H9 (cell line): ENCODE measurements at regions not wholly inside any gene's neighbourhood (a gene's known extent, or its start where the extent isn't known, plus 50 kb on each side); places are given as distances from the start of the nearest gene placed in this dataset.

Experiments used
- DNase-seq: peaks from one replicate; pipeline ENCODE4 v3.0.0-alpha.2; 2017
- H2AFZ ChIP-seq: one replicate; pipeline ENCODE4 v1.6.1; 2013; ENCODE audit warnings: mild to moderate bottlenecking, low read length, control low read depth, moderate library complexity
- H2AK5ac ChIP-seq: 2 replicates; pipeline ENCODE4 v1.6.1; 2013; ENCODE audit warnings: low read length, control low read depth, mixed read lengths; ENCODE audit not compliant: insufficient read length
- H2BK120ac ChIP-seq: one replicate; pipeline ENCODE4 v1.6.1; 2013; ENCODE audit warnings: low read depth, mild to moderate bottlenecking, low read length, control low read depth, inconsistent platforms; ENCODE audit not compliant: poor library complexity, severe bottlenecking
- H2BK12ac ChIP-seq: 2 replicates; pipeline ENCODE4 v1.6.1; 2013; ENCODE audit warnings: low read length, control low read depth, mixed read lengths, low read depth; ENCODE audit not compliant: insufficient read length
- H2BK15ac ChIP-seq: 2 replicates; pipeline ENCODE4 v1.6.1; 2013; ENCODE audit warnings: low read depth, low read length, control low read depth
- H2BK20ac ChIP-seq: one replicate; pipeline ENCODE4 v1.6.1; 2013; ENCODE audit warnings: low read depth, mild to moderate bottlenecking, low read length, control low read depth, inconsistent platforms; ENCODE audit not compliant: poor library complexity, severe bottlenecking
- H2BK5ac ChIP-seq: 2 replicates; pipeline ENCODE4 v1.6.1; 2013; ENCODE audit warnings: low read length, control low read depth, mixed read lengths; ENCODE audit not compliant: insufficient read length
- H3K14ac ChIP-seq: 2 replicates; pipeline ENCODE4 v1.6.1; 2013; ENCODE audit warnings: low read length, control low read depth; ENCODE audit not compliant: insufficient read depth
- H3K18ac ChIP-seq: 2 replicates; pipeline ENCODE4 v1.6.1; 2013; ENCODE audit warnings: low read depth, mild to moderate bottlenecking, mixed read lengths, low read length, control low read depth; ENCODE audit not compliant: insufficient read length
- H3K23ac ChIP-seq: 2 replicates; pipeline ENCODE4 v1.6.1; 2013; ENCODE audit warnings: low read length, control low read depth, mixed read lengths, low read depth; ENCODE audit not compliant: insufficient read length
- H3K23me2 ChIP-seq: 2 replicates; pipeline ENCODE4 v1.6.1; 2013; ENCODE audit warnings: low read depth, mild to moderate bottlenecking, mixed read lengths, low read length, control low read depth; ENCODE audit not compliant: insufficient read length, poor library complexity, severe bottlenecking
- H3K27ac ChIP-seq: 2 replicates; pipeline ENCODE4 v1.5.1; 2013; ENCODE audit warnings: low read length, control low read depth, mixed read lengths, low read depth; ENCODE audit not compliant: insufficient read length
- H3K27me3 ChIP-seq: 2 replicates; pipeline ENCODE4 v1.6.1; 2013; ENCODE audit warnings: low read length, control low read depth, inconsistent platforms; ENCODE audit not compliant: insufficient read depth
- H3K4ac ChIP-seq: 2 replicates; pipeline ENCODE4 v1.6.1; 2013; ENCODE audit warnings: low read depth, mild to moderate bottlenecking, control low read depth, inconsistent platforms, low read length, moderate library complexity
- H3K4me1 ChIP-seq: 2 replicates; pipeline ENCODE4 v1.6.1; 2013; ENCODE audit warnings: low read length, control low read depth, inconsistent platforms; ENCODE audit not compliant: insufficient read depth
- H3K4me2 ChIP-seq: 2 replicates; pipeline ENCODE4 v1.6.1; 2013; ENCODE audit warnings: low read length, control low read depth, mixed read lengths; ENCODE audit not compliant: insufficient read length, insufficient read depth
- H3K56ac ChIP-seq: 2 replicates; pipeline ENCODE4 v1.6.1; 2013; ENCODE audit warnings: low read depth, mild to moderate bottlenecking, mixed read lengths, low read length, control low read depth; ENCODE audit not compliant: insufficient read length
- H3K79me1 ChIP-seq: 2 replicates; pipeline ENCODE4 v1.6.1; 2013; ENCODE audit warnings: low read depth, mild to moderate bottlenecking, moderate library complexity, low read length, control low read depth, inconsistent platforms; ENCODE audit not compliant: insufficient read depth, poor library complexity, severe bottlenecking
- H3K79me2 ChIP-seq: 2 replicates; pipeline ENCODE4 v1.6.1; 2013; ENCODE audit warnings: low read length, control low read depth, inconsistent platforms; ENCODE audit not compliant: insufficient read depth
- H3K9ac ChIP-seq: 2 replicates; pipeline ENCODE4 v1.6.1; 2013; ENCODE audit warnings: low read length, control low read depth, mixed read lengths; ENCODE audit not compliant: insufficient read length; ENCODE audit errors: extremely low read depth
- H3K9me3 ChIP-seq: one replicate; pipeline ENCODE4 v1.6.1; 2013; ENCODE audit warnings: low read depth, low read length, inconsistent platforms; ENCODE audit not compliant: control insufficient read depth
- H3T11ph ChIP-seq: one replicate; pipeline ENCODE4 v1.6.1; 2013; ENCODE audit warnings: mild to moderate bottlenecking, low read length, control low read depth, inconsistent platforms
- H4K20me1 ChIP-seq: one replicate; pipeline ENCODE4 v1.6.1; 2013; ENCODE audit not compliant: control insufficient read depth, insufficient read length, insufficient read depth
- H4K5ac ChIP-seq: 2 replicates; pipeline ENCODE4 v1.6.1; 2013; ENCODE audit warnings: low read depth, mild to moderate bottlenecking, mixed read lengths, low read length, control low read depth; ENCODE audit not compliant: insufficient read length
- H4K8ac ChIP-seq: replicated peaks from 2 replicates; pipeline ENCODE4 v1.6.1; 2013; ENCODE audit warnings: low read length, control low read depth, mixed read lengths, low read depth; ENCODE audit not compliant: insufficient read length
- H4K91ac ChIP-seq: 2 replicates; pipeline ENCODE4 v1.6.1; 2013; ENCODE audit warnings: low read depth, mild to moderate bottlenecking, moderate library complexity, mixed read lengths, low read length, control low read depth; ENCODE audit not compliant: insufficient read length
- H3K27ac Mint-ChIP-seq, 3 experiments: 2 replicates in 2 of 3; 3 replicates in 1 of 3; pipeline ENCODE4 v1.8.0; 2020 to 2021; ENCODE audit warnings: mixed read lengths in 3 of 3, mild to moderate bottlenecking in 1 of 3, moderate library complexity in 1 of 3
- H3K27me3 Mint-ChIP-seq: 2 replicates; pipeline ENCODE4 v1.8.0; 2021; ENCODE audit warnings: low read depth, mild to moderate bottlenecking, moderate library complexity, mixed read lengths
- H3K36me3 Mint-ChIP-seq, 3 experiments: 2 replicates in 2 of 3; 3 replicates in 1 of 3; pipeline ENCODE4 v1.8.0; 2020 to 2021; ENCODE audit warnings: low read depth in 3 of 3, mixed read lengths in 3 of 3; ENCODE audit not compliant: insufficient read depth in 1 of 3
- H3K4me1 Mint-ChIP-seq, 2 experiments: 2 replicates each; pipeline ENCODE4 v1.8.0; 2020; ENCODE audit warnings: mixed read lengths in 2 of 2
- H3K4me3 Mint-ChIP-seq, 2 experiments: 2 replicates in 1 of 2; 3 replicates in 1 of 2; pipeline ENCODE4 v1.8.0; 2020 to 2021; ENCODE audit warnings: mild to moderate bottlenecking in 2 of 2, mixed read lengths in 2 of 2, moderate library complexity in 1 of 2
- H3K9me3 Mint-ChIP-seq, 2 experiments: 2 replicates in 1 of 2; 3 replicates in 1 of 2; pipeline ENCODE4 v1.8.0; 2020; ENCODE audit warnings: mild to moderate bottlenecking in 2 of 2, mixed read lengths in 2 of 2, moderate library complexity in 1 of 2
- CTCF ChIP-seq: fragments of 200-600 bp; sonication (generic); conservative IDR thresholded peaks from 3 replicates; pipeline ENCODE4 v1.8.0; 2021; ENCODE audit warnings: antibody characterized with exemption, mild to moderate bottlenecking
- WGBS: extraction: QIAGEN DNeasy Blood & Tissue Kit; methylation state at CpG from one replicate; pipeline ENCODE4 v1.1.7; 2013; ENCODE audit warnings: missing lambda C conversion rate, low lambda C conversion rate, mixed read lengths; ENCODE audit not compliant: insufficient read length; ENCODE audit errors: extremely low coverage; 5-methylcytosine and 5-hydroxymethylcytosine counted together

DNA sequence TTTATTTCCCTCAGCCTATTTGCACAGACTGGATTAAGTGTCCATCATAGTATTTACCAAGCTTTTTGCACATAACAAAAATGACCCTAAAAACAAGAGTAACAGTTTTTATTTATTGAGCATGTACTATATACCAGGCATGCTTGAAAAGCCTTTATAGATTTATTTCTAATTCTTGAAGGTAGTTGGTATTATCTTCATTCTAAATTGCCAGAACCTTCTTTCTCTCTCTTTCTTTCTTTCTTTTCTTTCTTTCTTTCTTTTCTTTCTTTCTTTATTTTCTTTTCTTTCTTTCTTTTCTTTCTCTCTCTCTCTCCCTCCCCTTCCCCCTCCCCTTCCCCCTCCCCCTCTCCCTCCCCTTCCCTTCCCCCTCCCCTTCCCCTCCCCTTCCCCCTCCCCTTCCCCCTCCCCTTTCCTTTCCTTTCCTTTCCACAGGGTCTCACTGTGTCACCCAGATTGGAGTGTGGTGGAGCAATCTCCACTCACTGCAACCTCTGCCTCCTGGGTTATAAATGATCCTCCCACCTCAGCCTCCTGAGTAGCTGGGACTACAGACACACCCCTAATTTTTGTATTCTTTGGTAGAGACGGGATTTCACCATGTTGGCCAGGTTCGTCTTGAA, 310.9 kb upstream of the RBFOX1 start:
- H3K56ac ChIP-seq: no peak overlapping the region
- H3K4ac ChIP-seq: no peak overlapping the region
- no peak overlapping the region for H4K91ac ChIP-seq
- no peaks in the 10 kb centered on the region for H4K20me1 ChIP-seq
- no peak overlapping the region for H4K5ac ChIP-seq
- no peak for TF ChIP-seq CTCF
- H3K27ac ChIP-seq: no peak overlapping the region
- H3K23me2 ChIP-seq: no peaks in the 10 kb centered on the region
- Mint-ChIP-seq H3K27me3 (peaks cover 7% of the 10 kb centered on the region), H3K4me3 (no peak overlapping the region), H3K9me3 (no peaks in the 10 kb centered on the region), H3K36me3 (no peaks in the 10 kb centered on the region), H3K27ac (peak overlapping the region in 1 of 3 experiments; percentile 36; a peak in 1 of 7 replicates), H3K4me1 (peaks cover 10 to 13% of the 10 kb centered on the region in 2 experiments)
- H3K4me1 ChIP-seq: no peaks in the 10 kb centered on the region
- H3K79me2 ChIP-seq: no peaks in the 10 kb centered on the region
- H3K9me3 ChIP-seq: no peaks in the 10 kb centered on the region
- no peak overlapping the region for H2BK15ac ChIP-seq
- H2BK120ac ChIP-seq: no peak overlapping the region
- H3K79me1 ChIP-seq: no peaks in the 10 kb centered on the region
- DNase-seq: no peak
- WGBS: no CpG with 5 or more reads among the region's 2 CpGs
- no peak overlapping the region for H3K14ac ChIP-seq
- H4K8ac ChIP-seq: no peak overlapping the region
- no peak overlapping the region for H3K4me2 ChIP-seq
- H3K9ac ChIP-seq: no peak overlapping the region
- H2AFZ ChIP-seq: no peak overlapping the region
- H3K18ac ChIP-seq: no peak overlapping the region
- H2BK20ac ChIP-seq: no peak overlapping the region
- no peak overlapping the region for H3T11ph ChIP-seq
- H2BK12ac ChIP-seq: no peak overlapping the region
- H3K27me3 ChIP-seq: no peaks in the 10 kb centered on the region
- no peak overlapping the region for H3K23ac ChIP-seq
- no peak overlapping the region for H2BK5ac ChIP-seq
- no peak overlapping the region for H2AK5ac ChIP-seq
